ENCODE measurements at regions not wholly inside any gene's neighbourhood (a gene's known extent, or its start where the extent isn't known, plus 50 kb on each side); places are given as distances from the start of the nearest gene placed in this dataset.

GRCh38 chr2:221167561-221167960 is 404.5 kb downstream of the EPHA4 start:
- H3K4me3 ChIP-seq (ENCODE audit: low read length), result no peak overlapping the region
- no peak for DNase-seq (ENCODE audit: low read depth)
- no peak for TF ChIP-seq CTCF (conservative IDR thresholded peaks at IDR 0.05; ENCODE audit: low read length)

GRCh38 chr2:221169724-221170123 is 402.4 kb downstream of the EPHA4 start:
- H3K4me3 ChIP-seq (ENCODE audit: low read length), result no peak overlapping the region
- DNase-seq (ENCODE audit: low read depth), result no peak
- no peak for TF ChIP-seq CTCF (conservative IDR thresholded peaks at IDR 0.05; ENCODE audit: low read length)

- TF ChIP-seq CTCF (conservative IDR thresholded peaks at IDR 0.05; ENCODE audit: low read length), result no peak
- no peak overlapping the region for H3K4me3 ChIP-seq (ENCODE audit: low read length)
- no peak for DNase-seq (ENCODE audit: low read depth)
Observed at GRCh38 chr2:221170548-221170947, 401.6 kb downstream of the EPHA4 start.

- H3K4me3 ChIP-seq (ENCODE audit: low read length), result no peak overlapping the region
- DNase-seq (ENCODE audit: low read depth), result no peak
- TF ChIP-seq CTCF (conservative IDR thresholded peaks at IDR 0.05; ENCODE audit: low read length), result no peak
Observed at GRCh38 chr2:221176667-221177066, 395.4 kb downstream of the EPHA4 start.

- no peak overlapping the region for H3K4me3 ChIP-seq (ENCODE audit: low read length)
- DNase-seq (ENCODE audit: low read depth), result no peak
- no peak for TF ChIP-seq CTCF (conservative IDR thresholded peaks at IDR 0.05; ENCODE audit: low read length)
Observed at GRCh38 chr2:221178139-221178538, 394.0 kb downstream of the EPHA4 start.

- TF ChIP-seq CTCF (conservative IDR thresholded peaks at IDR 0.05; ENCODE audit: low read length), result no peak
- DNase-seq (ENCODE audit: low read depth), result no peak
- H3K4me3 ChIP-seq (ENCODE audit: low read length), result no peak overlapping the region
Observed at GRCh38 chr2:221186873-221187272, 385.2 kb downstream of the EPHA4 start.

- DNase-seq (ENCODE audit: low read depth), result no peak
- H3K4me3 ChIP-seq (ENCODE audit: low read length), result no peak overlapping the region
- no peak for TF ChIP-seq CTCF (conservative IDR thresholded peaks at IDR 0.05; ENCODE audit: low read length)
Observed at GRCh38 chr2:221189431-221190067, 382.6 kb downstream of the EPHA4 start.

Data from AG10803 (cell line).